A673 (cell line): ENCODE measurements at regions not wholly inside any gene's neighbourhood (a gene's known extent, or its start where the extent isn't known, plus 50 kb on each side); places are given as distances from the start of the nearest gene placed in this dataset.

Source experiments
- CTCF ChIP-seq: fragments of 300-800, 200-600 bp; sonication (generic); conservative IDR thresholded peaks from 2 replicates; pipeline ENCODE4 v1.5.1; 2017; ENCODE audit warnings: low read depth, mild to moderate bottlenecking, antibody characterized with exemption, low read length, moderate library complexity, mixed read lengths
- EZH2 ChIP-seq: fragments of 200-600 bp; sonication (generic); IDR thresholded peaks from 2 replicates; pipeline ENCODE4 v1.6.1; 2017; ENCODE audit warnings: borderline replicate concordance, low read depth, mild to moderate bottlenecking, mixed read lengths, antibody characterized with exemption, low read length; ENCODE audit not compliant: poor library complexity, severe bottlenecking

- TF ChIP-seq CTCF (no peak), EZH2 (no peak)
Measured at GRCh38 chr10:2351566-2351965, 614.2 kb upstream of the ADARB2 start.
